WI38 (cell line): ENCODE measurements at regions not wholly inside any gene's neighbourhood (a gene's known extent, or its start where the extent isn't known, plus 50 kb on each side); places are given as distances from the start of the nearest gene placed in this dataset.
A peak's percentile ranks its signal among the peaks of the same experiment; 100 is the strongest.

Source experiments
- H3K4me3 ChIP-seq: 2 replicates; pipeline ENCODE4 v1.5.1; 2011; ENCODE audit warnings: low read depth, mild to moderate bottlenecking, control low read depth, low read length
- TF ChIP-seq, protein P1 (sequence below): IDR thresholded peaks from 2 replicates; pipeline ENCODE4 v1.5.1; 2012; ENCODE audit warnings: low read depth, mild to moderate bottlenecking, control low read depth, low read length

DNA sequence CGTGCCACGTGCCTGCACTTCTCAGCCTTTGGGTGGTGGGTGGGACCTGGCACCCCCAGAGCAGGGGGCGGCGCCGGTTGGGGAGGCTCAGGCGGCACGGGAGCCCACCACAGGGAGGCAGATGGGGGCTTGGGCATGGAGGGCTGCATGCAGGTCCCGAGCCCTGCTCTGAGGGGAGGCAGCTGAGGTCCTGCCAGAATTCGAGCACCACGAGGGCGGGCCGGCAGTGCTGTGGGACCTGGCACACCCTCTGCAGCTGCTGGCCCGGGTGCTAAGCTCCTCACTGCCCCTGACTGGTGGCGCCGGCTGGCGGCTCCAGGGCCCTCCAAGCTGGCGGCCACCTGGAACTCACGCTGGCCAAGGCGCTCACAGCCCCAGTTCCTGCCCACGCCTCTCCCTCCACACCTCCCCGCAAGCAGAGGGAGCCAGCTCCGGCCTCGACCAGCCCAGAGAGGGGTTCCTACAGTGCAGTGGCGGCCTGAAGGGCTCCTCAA, 1176.8 kb upstream of the GYPC start:
- TF ChIP-seq, protein P1, sequence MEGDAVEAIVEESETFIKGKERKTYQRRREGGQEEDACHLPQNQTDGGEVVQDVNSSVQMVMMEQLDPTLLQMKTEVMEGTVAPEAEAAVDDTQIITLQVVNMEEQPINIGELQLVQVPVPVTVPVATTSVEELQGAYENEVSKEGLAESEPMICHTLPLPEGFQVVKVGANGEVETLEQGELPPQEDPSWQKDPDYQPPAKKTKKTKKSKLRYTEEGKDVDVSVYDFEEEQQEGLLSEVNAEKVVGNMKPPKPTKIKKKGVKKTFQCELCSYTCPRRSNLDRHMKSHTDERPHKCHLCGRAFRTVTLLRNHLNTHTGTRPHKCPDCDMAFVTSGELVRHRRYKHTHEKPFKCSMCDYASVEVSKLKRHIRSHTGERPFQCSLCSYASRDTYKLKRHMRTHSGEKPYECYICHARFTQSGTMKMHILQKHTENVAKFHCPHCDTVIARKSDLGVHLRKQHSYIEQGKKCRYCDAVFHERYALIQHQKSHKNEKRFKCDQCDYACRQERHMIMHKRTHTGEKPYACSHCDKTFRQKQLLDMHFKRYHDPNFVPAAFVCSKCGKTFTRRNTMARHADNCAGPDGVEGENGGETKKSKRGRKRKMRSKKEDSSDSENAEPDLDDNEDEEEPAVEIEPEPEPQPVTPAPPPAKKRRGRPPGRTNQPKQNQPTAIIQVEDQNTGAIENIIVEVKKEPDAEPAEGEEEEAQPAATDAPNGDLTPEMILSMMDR: no peak

DNA sequence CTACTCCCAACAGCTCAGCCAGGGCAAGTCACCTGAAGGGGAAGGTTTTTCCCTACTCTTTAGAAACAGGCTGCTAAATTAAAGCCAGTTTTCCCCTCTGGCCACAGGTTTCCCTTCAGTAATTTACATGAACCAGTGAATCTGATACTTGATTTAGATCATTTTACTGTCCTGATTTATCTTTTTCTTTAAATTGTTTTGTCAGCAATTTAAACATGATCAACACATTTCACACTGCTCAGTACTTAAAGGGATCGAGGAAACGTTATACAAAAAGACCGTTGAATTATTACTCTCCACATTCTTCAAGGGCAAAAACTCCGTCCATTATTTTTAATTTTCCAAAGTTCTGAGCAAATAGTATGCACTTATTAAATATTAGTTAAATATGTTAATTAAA, 1165.7 kb upstream of the GYPC start:
- no peak overlapping the region for H3K4me3 ChIP-seq
- TF ChIP-seq, protein P1: no peak

More for the DNA sequence above, 1176.8 kb upstream of the GYPC start:
- H3K4me3 ChIP-seq: no peak overlapping the region

DNA sequence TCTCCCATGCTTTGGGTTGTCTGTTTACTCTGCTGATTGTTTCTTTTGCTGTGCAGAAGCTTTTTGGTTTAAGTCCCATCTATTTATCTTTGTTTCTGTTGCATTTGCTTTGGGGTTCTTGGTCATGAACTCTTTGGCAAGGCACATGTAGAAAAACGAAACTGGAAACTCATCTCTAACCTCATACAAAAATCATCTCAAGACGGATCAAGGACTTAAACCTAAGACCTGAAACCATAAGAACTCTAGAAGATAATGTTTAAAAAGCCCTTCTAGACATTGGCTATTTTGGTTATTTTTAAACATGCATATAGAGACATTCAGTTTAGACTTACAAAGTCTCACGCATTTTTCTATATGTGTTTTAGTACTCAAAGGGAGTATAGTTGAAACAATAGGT, 1164.3 kb upstream of the GYPC start:
- H3K4me3 ChIP-seq: no peak overlapping the region
- TF ChIP-seq, protein P1: no peak

DNA sequence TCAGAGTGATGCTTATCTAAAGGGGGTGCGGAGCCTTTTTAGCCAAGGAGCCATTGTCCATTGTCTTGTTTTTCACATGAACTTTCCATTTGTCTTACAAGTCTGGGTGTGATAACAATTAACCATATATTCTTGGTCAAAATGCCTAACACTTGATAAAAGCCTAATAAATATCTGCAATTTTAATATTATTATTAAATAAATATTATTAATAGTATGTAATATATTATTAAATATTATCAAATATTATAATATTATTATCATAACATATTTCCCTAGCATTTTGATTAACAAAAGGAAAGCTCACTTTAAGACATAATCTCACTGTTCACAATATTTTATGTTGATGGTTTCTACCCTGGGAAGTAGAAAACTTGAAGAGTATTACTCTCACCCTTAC, 1143.6 kb upstream of the GYPC start:
- H3K4me3 ChIP-seq: no peak overlapping the region
- TF ChIP-seq, protein P1: no peak

DNA sequence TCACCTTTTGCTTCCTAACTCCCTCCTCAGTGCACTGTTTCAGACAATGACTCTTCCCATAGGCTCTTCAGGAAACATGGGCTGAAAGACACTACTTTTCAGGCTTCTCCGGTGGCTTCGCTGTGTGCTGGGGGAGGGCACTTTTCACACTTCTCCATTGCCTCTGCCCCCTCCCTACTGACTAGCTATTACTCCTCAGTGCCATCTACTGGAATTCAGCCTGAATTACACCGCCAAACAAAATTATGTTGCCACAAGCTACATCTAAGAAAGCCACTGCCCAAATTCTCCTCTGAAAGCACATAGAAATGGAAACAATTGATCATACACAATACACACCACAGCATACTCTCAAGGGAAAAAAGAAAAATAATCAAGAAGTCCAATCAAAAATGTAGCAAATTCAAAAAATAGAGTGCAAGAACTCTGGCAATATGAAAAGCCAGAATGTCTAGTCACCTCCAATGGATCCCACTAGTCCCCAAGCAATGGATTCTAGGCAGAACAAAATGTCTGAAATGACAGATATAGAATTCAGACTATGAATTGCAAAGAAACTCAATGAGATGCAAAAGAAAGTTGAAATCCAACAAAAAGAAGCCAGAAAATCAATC, 1139.4 kb upstream of the GYPC start:
- TF ChIP-seq, protein P1: peak; percentile 24

DNA sequence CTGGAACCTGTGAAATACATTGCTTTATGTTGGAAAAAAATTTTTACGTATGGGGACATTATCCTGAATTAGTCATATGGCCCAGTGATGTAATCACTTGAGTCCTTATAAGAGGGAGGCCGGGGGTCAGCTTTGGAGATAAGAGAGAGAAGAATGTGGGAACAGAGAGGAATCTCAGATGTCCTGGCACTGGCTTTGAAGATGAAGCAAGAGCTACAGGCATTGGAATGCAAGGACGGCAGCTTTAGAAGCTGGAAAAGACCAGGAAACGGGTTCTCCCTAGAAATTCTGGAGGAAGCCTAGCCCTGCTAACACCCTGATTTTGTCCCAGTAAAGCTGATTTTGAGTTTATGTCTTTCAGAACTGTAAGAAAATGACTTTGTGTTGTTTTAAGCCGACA, 1129.9 kb upstream of the GYPC start:
- no peak overlapping the region for H3K4me3 ChIP-seq
- TF ChIP-seq, protein P1: no peak

More for the DNA sequence above, 1139.4 kb upstream of the GYPC start:
- H3K4me3 ChIP-seq: no peak overlapping the region

DNA sequence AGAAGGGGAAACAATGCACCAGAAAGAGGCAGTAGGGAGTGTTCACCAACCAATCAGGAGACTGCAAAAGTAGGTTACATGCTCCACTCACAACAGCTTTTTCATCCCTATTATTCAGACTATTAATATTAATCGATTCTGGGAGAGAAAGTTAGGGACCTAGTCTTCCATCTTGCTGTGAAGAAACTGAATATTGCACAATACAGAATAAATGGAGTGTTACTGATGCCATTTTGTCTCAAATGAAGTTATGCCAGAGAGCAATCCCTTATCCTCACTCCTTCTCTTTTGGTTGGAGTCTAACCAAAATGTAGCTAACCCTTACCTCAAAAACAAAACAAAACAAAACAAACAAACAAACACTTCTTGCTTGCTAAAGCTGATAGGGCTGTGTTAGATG, 1120.9 kb upstream of the GYPC start:
- TF ChIP-seq, protein P1: no peak

More for the DNA sequence above, 1120.9 kb upstream of the GYPC start:
- H3K4me3 ChIP-seq: no peak overlapping the region
